ENCODE measurements at regions not wholly inside any gene's neighbourhood (a gene's known extent, or its start where the extent isn't known, plus 50 kb on each side); places are given as distances from the start of the nearest gene placed in this dataset.
A peak's percentile ranks its signal among the peaks of the same experiment; 100 is the strongest.
"Not testable (repeated sequence)": the region's sequence is repeated elsewhere in the genome, so short reads cannot be mapped to it uniquely, and the experiment has no call there.

GRCh38 chr11:69887330-69887729 lies 68.1 kb upstream of the FGF3 start:
- no peak for DNase-seq

GRCh38 chr11:69887841-69888427 lies 68.7 kb upstream of the FGF3 start:
- no peak for DNase-seq

- peak; percentile 58 for DNase-seq
Measured at GRCh38 chr11:69888483-69889181, 69.4 kb upstream of the FGF3 start.

DNA sequence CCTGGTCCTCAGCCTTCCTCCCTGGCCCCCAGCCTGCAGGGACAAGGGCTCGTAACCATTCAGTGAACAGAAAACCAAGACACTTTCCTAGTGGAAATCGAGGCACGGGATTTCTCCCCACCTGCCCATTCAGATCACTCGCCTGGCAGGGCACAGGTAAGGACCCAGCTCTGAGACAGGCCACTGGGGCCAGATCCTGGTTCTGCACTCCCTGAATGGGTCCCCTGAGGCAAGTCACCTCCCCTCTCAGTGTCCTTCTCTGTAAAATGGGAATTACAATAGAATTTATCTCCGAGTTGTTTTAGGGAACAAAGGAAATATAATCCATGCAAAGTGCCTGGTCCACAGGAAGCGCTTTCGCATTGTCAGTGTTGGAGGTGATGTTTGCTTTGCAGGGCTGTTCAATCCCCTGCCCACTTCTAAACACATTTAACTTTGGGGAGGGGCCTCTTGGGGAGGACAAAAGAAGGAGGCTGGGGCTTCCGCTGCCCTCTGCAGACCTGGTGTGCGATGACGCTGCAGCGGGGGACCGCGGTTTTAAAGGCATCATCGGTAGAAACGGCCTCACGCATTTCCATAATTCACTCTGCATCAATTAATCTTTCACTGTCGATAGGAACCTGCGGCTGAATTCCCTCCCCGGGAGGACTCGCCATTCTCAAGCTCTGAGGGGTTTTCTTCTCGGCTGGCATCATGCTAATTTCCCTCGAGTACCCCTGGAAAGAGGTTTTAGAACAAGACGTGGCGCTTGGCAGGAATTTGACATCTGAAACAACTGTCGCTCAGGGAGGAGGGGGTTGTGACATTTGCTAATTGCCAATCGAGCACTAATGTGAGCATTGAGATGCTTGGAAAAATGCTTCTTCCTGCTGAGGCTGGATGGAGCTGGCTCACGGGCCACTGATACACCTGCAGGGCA lies 70.4 kb upstream of the FGF3 start:
- DNase-seq = no peak

DNA sequence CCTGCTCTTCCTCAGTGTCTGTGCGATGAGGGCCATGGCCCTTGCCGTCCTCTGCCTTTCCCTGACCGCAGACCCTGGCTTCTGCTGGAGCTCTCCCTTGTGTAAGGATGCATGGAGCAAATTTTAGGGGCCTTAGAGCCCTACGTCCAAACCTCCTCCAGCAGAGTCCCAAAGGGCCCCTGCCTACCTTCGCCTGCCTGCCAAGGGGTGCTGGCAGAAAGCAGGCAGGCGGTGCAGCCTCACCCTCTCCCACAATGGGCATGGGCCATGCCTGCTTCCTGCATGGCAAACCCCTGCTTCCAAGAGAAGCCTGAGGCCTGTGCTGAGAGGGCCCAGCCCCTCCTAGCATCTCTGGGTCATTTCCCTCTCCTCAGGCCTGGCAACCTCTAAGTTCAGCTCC lies 71.3 kb upstream of the FGF3 start:
- no peak for DNase-seq

GRCh38 chr11:69891421-69892236 lies 72.4 kb upstream of the FGF3 start:
- DNase-seq = no peak

DNA sequence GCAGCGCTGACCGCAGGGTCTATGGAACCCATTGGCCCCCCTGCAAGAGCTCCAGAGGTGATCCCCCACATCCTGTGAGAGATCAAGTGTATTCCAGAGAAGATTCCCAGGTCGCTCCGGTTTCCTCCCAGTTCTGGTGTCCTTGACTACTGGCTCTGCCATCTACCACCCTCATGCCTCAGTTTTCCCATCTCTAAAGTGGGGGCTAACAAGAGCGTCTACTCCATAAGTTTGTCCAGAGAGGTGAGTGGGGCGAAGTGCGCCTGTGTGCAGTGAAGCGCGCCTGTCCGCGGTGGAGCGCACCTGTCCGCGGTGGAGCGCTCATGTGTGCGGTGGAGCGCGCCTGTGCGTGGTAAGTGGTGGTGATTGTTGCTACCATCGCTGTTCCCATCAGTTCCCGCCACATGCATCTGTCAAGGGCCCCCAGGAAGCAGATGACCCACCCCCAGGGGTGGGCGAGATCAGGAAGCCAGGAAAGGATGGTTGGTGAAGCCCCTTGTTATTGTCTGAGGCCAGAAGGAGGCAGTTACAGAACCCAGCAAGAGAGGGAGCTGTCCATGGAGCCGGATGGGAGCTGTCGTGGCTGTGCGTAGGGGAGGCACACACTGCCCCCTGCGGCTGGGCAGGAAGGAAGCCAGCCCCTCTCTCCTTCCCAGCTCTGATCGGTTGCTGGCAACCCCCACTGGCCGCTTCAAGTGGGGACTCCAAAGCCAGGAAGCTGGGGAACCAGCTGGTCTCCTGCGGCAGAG lies 73.2 kb upstream of the FGF3 start:
- DNase-seq = no peak

DNA sequence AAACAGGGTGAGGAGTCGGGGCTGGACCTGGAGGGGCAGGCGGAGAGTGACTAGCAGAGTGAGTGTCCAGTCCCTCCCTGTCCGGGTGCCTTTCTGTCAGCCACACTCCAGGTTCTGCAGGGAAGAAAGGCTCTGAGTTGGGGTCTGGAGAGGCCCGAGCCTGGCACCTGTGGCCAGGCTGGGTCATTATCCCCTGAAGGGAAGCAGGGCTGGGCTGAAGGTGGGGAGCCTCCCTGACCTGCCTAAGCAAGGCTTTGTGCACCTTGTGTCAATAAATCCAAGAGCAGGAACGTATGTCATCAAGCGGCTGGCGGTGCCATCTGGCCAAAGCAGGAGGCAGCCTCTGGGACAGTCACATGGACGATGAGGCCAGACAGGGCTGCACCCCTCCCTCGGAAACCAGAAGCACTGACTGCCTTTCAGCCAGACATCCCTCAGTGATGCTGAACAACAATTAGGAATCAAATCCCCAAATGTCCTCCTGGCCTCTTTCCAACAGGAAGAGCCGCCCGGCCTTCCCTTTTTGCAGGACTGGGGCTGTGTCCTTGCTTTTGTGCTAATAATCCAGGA lies 73.9 kb upstream of the FGF3 start:
- DNase-seq = no peak

DNA sequence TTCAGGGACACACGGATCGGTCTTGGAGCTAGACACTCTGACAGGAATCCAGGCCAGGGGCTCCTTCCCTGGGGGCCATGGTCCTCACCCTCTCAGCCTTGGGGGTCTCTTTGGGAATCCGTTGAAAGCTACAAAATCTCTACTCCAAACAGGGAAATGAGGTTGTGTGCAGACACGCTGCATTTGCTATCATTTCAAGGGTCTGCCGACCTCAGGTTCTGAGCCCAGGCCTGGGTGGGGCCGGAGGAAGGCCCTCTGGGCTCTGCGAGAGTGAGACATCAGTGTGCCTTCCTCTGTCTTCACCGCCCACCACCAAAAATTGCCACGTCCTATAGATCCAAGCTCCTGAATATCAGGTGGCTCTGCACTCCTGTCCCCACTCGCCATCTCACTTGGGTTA lies 74.4 kb upstream of the FGF3 start:
- DNase-seq = no peak

DNA sequence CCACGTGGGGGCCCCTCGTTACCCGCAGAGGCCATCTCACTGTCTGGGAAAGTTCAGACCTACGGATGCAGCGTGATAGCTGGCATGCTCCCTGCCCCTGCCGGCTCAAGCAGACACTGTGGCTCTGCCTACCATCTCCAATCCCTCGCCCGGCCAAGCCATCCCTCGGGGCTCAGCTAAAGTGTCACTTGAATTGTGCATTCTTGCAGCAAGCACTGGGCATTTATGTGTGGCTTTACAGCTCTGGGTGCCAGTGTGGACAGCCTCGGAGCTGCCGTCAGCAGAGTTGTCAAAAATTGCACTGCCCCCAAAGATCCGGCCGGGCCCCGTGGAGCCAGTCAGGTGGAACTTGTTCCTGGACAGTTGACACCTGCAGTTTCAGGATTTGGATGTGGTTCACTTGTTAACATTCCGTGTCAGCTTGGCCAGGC lies 75.0 kb upstream of the FGF3 start:
- DNase-seq = no peak

DNA sequence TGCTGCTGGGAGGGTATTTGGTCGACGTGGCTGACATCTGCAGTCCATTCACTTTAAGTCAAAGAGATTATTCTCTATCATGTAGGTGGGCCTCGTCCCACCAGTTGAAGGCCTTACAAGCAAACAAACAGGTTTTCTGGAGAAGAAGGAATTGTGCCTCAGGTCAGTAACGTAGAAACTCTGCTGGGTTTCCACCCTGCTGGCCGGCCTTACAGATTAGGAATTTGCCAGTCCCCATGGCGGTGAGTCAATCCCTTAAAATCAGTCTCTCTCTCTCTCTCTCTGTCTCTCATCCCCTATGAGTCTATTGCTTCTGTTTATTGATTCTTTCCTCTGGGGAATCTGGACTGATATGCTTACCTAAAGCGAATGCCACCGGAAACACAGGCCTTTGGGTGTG lies 75.4 kb upstream of the FGF3 start:
- no peak for DNase-seq

GRCh38 chr11:69896250-69896649 lies 77.0 kb upstream of the FGF3 start:
- DNase-seq = no peak

GRCh38 chr11:69898123-69898522 lies 78.9 kb upstream of the FGF3 start:
- no peak for DNase-seq

GRCh38 chr11:69899957-69900821 lies 81.0 kb upstream of the FGF3 start:
- DNase-seq = no peak

DNA sequence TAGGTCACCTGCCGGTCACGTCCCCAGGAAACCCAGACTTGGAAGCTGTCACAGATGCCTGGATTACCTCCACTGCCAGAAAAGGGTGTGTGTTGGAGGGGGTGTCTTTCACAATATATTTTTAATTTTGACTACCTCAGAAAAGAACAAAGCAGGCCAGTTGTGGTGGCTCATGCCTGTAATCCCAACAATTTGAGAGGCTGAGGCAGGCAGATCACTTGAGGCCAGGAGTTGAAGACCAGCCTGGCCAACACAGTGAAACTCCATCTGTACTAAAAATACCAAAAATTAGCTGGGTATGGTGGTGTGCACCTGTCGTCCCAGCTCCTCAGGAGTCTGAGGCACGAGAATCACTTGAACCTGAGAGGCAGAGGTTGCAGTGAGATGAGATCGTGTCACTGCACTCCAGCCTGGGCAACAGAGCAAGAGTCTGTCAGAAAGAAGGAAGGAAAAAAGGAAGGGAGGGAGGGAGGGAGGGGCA lies 81.6 kb upstream of the FGF3 start:
- DNase-seq = not testable (repeated sequence)

DNA sequence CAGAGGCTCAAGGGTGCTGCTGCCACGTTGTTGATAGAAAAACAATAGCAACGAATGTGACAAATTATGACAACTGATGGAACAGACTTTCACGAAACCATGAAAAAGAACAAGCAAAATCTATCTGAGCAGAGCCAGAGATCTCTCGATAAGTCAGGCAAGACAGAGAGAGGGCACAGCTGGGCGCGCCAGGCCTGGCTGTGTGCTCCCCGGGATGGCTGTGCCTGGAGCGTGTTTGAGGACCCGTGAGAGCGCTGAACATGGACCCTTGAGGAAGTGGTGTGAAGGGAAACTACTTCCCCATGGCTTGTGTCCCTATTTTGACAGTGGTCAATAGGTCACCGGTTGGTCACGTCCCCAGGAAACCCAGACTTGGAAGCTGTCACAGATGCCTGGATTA lies 83.1 kb upstream of the FGF3 start:
- DNase-seq = no peak

DNA sequence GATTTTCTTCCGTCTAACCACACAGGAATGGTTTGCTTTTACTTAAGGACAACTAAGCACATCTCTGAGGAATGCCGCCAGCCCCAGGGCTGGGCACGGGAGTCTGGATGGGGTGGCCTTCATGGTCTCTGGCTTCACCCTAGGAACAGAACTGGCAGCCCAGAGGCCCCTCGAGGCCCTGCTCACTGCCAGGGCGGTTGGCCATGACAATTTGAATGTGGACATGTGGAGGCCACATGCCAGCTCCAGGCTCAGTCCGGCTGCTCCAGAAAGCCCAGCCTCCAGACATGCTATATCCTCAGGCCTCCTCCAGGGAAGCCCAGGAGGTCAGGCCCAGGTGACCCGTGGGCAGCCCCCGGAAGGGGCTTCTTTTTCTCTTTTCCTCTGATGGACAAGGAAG lies 84.0 kb upstream of the FGF3 start:
- no peak for DNase-seq

GRCh38 chr11:69904161-69904973 lies 85.2 kb upstream of the FGF3 start:
- DNase-seq = no peak

DNA sequence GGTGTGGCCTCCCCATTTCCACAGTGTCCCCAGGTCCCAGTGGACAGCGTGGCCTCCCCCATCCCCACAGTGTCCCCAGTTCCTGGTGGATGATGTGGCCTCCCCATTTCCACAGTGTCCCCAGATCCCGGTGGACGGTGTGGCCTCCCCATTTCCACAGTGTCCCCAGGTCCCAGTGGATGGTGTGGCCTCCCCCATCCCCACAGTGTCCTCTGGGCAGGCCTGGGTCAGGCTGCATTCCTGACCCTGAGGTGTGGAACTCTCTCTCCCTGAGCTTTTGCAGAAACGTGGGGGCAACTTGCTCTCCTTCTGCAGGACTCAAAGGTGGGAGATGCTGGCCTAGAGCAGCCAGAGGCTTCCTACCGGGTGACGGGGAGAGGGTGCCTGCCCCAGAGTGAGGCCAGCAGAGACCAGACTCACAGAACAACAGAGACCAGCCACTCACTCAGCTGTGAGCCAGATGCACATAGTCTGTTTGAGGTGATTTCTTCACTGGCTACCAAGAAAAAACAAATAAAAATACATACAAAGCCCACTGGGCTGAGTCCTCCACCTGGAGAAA lies 85.8 kb upstream of the FGF3 start:
- DNase-seq = no peak
